EL (cell line): ENCODE measurements at regions not wholly inside any gene's neighbourhood (a gene's known extent, or its start where the extent isn't known, plus 50 kb on each side); places are given as distances from the start of the nearest gene placed in this dataset.
A peak's percentile ranks its signal among the peaks of the same experiment; 100 is the strongest.
"Not testable (repeated sequence)": the region's sequence is repeated elsewhere in the genome, so short reads cannot be mapped to it uniquely, and the experiment has no call there.

Experiments
- DNase-seq: peaks from one replicate; pipeline ENCODE4 v3.0.0-alpha.2; 2016

- no peak for DNase-seq
Observed at GRCh38 chr15:93932164-93932776, 299.1 kb upstream of the MCTP2 start.

DNA sequence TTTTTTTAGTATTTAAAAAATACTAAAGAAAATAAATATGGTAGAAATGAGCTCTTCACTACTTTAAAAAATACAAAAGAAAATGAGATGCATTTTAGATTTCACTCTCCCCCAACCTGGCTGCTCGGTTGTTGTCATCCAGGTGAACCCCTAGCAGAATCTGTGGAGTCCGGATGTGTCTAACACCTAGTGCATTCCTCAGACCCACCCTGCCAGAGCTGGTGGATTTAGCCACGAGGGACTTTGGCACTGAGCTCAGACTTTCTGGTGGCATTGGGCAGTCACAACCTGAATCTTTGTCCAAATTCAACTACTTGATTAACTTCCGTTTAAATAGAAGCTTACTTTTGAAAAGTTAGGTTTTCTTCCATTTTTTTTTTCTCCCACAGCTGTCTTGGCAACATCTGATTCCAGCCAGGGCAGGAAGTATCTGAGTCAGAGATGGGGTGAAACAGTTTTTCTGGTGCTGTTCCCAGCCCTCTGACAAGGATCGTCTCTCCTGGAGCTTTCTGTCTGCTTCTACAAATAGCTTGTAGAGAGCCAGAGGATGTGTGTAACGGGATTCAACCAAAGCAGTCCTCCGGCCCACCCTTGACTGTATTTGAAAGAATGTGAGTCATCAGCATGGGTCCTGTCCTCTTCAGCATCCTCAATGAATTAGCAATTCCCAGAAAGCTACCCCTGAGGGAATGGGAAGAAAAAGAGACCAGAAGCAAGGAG, 301.8 kb upstream of the MCTP2 start:
- peak; percentile 2 for DNase-seq

DNA sequence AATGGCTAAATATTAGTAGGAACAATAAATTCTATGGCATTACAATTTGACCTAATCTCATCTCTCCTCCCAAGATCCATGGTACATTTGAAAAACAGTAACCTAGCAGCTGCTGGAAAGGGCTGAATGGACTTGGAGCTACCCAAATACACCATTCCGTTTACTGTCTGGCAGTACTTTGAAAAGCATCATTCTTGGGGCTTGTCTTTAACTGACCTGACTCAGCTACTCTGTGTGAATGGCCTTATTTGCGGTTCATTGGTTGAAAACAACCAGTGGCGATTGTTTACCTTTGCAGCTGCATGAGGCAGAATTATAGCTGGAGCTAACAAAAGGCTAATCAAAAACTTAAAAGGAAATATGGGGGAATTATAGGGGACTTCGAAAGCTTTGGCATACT, 311.2 kb upstream of the MCTP2 start:
- DNase-seq: no peak

DNA sequence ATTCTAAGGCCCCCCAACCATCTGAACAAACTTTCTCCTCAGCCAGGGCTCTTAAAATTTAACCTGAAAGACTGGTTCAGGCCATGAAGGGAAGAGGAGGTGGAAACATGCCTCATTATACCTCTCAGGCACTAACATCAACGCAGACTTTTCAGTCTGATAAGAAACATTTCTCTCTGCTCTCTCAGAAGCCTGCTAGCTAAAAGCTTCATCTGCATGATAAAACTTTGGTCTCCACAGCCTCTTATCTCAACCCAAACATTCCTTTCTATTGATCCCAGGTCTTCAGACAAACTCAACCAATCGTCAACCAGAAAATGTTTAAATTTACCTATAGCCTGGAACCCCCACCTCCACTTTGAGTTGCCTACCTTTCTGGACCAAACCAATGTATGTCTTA, 312.6 kb upstream of the MCTP2 start:
- not testable (repeated sequence) for DNase-seq

- DNase-seq: no peak
Observed at GRCh38 chr15:93917181-93917580, 314.2 kb upstream of the MCTP2 start.

GRCh38 chr15:93913871-93914270, 317.5 kb upstream of the MCTP2 start:
- DNase-seq: no peak

DNA sequence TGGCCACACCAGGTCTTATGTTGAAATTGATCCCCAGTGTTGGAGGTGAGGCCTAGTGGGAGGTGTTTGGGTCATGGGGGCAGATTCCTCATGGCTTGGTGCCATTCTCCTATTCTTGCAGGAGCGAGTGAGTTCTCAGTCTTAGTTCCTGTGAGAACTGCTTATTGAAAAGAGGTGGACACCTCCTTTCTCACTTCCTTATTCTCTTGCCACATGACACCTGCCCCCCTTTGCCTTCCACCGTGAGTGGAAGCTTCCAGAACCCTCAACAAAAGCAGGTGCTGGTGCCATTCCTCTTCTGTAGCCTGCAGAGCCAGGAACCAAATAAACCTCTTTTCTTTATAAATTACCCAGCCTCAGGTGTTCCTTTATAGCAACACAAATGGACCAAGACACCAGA, 318.1 kb upstream of the MCTP2 start:
- DNase-seq: no peak

DNA sequence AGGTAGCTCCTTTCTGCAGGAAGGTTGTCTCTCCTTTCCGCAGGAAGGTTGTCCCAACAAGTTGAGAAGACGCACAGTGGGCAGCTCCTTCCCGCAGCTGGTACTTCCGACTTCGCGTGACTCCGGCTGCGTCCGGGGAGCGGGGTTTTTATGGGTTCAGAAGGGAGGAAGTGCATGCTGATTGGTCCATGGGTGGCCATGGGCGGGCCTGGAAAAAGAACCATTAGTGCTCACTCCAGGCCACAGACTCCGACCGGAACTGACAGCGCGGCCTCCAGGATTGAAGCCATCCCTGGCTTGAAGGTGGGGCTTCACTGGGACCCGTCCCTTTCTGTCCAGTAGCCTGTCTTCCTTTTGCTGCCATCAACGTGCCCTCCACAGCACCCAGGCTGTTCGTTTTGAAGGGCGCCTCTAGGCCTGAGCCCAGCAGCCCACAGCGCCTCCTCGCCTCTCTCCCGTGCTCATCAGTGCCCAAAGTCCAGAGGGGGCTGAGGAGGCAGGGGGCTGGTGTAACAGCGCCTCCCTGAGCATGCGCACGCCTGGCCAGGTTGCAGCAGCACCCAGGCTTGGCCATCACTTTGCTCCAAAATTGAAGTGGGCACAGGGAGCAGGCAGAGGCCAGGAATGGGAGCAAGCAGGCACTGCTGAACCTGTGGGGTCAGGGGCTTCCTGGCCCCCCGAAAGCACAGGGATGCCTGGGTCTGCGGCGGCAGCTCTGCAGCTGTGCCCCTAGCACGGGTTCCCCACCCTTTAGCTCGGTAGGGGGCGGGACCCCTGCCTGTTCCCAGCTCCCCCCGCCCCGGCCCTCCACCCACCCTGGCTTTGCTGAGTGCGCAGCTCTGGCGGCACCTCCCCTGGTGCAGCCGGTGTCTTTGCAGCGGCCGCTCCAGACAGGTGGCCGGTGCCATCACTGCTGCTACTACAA, 330.6 kb upstream of the MCTP2 start:
- no peak for DNase-seq

DNA sequence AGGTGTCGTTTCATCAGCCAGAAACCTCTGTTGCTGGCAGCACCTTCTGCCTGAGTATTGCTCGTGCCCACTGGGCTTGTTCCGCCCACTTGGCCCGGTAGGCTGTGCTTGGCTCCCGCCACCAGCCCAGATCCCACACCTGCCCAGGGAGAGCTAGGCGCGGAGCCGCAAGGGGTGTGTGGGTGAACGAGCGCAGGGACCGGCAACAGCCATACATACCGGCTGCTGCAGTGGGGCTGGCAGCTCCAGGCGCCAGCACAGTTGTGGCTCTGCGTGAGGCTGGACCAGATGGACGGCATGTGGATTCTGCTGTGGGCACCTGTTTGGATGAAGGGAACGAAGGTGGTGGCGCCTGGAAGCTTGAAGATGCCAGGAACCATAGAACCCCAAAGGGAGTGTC, 331.5 kb upstream of the MCTP2 start:
- no peak for DNase-seq

GRCh38 chr15:93897377-93897776, 334.0 kb upstream of the MCTP2 start:
- DNase-seq: no peak

GRCh38 chr15:93895976-93896770, 335.2 kb upstream of the MCTP2 start:
- no peak for DNase-seq

- DNase-seq: no peak
Observed at GRCh38 chr15:93894438-93895036, 336.8 kb upstream of the MCTP2 start.

- DNase-seq: no peak
Observed at GRCh38 chr15:93887151-93887550, 344.2 kb upstream of the MCTP2 start.

DNA sequence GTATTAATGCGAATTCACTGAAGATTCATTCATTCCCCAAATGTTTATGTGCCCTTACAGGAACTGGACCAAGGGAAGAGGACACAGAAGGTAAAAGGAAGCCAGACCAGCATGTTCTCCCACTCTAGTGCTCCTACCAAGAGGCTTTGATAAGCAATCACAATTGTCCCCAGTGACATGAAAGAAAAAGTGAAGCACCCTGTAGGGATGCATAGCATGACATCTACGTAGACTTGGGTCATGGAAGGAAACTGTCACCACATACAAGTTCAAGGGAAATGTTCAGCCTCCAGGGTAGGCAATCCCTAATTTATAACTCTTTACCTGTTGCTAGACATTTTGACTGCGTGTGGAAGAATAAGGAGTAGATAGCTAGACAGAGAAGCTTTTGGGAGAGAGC, 348.6 kb upstream of the MCTP2 start:
- DNase-seq: no peak

GRCh38 chr15:93882141-93882540, 349.2 kb upstream of the MCTP2 start:
- no peak for DNase-seq

- DNase-seq: no peak
Observed at GRCh38 chr15:93881310-93881709, 350.1 kb upstream of the MCTP2 start.

- no peak for DNase-seq
Observed at GRCh38 chr15:93880358-93880757, 351.0 kb upstream of the MCTP2 start.

GRCh38 chr15:93870583-93870982, 360.8 kb upstream of the MCTP2 start:
- no peak for DNase-seq

DNA sequence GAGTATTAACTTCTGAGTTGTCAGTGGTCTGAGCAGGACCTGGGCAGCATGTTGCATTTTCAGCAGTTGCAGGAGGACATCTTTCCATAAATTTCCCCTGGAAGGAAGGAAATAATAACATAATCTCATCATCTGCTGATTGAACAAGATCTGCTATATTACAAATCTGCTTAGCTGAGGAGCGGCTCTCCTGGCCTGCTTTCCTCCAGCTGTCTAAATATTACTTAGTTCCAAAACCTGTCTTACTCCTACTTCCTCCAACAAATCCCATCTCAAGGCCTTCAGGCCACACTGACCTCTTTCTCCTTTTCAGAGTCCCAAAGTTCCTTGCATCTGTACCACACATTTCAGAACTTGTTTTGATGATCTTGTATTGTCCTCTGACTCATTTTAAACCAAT, 364.4 kb upstream of the MCTP2 start:
- DNase-seq: no peak

DNA sequence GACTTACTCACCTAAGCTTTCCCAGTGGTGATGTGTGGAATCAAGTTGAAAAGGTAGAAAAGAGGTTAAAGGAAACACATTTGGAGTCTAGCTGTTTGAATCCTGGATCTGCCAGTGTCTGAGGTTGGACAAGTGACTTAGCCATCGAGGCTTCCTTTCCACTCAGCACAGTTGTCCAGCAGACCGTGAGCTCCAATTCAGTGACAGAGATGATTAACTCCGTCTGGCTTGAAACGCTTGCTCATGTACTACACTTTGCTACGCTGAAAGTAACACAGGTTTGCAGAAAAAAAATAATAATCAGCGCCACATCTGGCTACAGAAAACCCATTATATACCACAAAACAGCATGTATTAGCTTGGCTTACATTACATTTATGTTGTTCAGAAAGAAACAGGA, 364.9 kb upstream of the MCTP2 start:
- DNase-seq: no peak

DNA sequence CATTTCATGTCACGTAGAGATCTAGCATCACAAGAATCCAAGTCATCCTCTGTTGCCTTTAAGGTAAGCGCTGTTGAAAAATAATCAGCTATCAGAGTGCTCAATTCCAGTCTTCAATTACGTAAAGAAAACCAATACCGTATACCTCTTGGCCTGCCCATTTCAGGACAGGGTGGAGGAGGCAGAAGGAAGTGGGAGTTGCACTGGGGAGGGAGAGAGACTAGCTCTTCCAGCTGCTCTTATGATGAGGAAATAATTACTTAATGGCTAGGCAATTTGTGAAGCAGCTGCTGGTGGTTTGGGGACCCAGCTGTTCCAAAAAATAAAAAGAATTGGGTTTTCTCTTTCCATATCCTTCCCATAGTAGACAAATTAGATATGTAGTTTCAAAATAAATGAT, 365.8 kb upstream of the MCTP2 start:
- DNase-seq: no peak

DNA sequence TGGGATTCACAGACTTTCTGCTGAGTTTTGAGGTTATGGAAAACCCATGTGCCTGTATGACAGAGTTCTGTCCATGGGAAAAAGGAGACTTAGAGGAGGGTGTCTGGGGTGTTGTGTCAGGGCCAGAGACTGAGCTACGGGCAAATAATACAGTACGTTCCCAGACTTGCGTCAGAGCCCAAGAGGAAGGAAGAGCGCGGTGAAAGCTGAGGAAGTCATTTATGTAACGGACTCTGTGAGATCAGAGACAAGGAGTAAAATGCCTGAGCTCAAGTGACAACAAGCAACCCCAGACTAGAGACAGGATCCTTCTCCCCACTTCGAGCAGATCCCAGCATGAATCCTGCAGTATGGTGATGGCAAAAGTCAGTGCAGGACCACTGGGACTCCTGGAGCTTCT, 368.6 kb upstream of the MCTP2 start:
- DNase-seq: no peak
